GM06990 (cell line): ENCODE measurements at regions not wholly inside any gene's neighbourhood (a gene's known extent, or its start where the extent isn't known, plus 50 kb on each side); places are given as distances from the start of the nearest gene placed in this dataset.

ENCODE experiments used
- DNase-seq: peaks from one replicate; pipeline ENCODE4 v3.0.0-alpha.2; 2011; ENCODE audit not compliant: insufficient read length; ENCODE audit errors: extremely low read depth
- H3K27me3 ChIP-seq: replicated peaks from 2 replicates; pipeline ENCODE4 v1.6.0; 2011; ENCODE audit warnings: low read length; ENCODE audit not compliant: control insufficient read depth, insufficient read depth
- H3K36me3 ChIP-seq: 2 replicates; pipeline ENCODE4 v1.5.1; 2011; ENCODE audit warnings: low read length; ENCODE audit not compliant: control insufficient read depth, insufficient read depth
- H3K4me3 ChIP-seq: replicated peaks from 2 replicates; pipeline ENCODE4 v1.5.1; 2011; ENCODE audit warnings: low read depth, mild to moderate bottlenecking, control low read depth, low read length
- TF ChIP-seq, protein P1 (sequence below): IDR thresholded peaks from 2 replicates; pipeline ENCODE4 v1.5.1; 2011; ENCODE audit warnings: low read length, control low read depth, mild to moderate bottlenecking, inconsistent platforms; ENCODE audit not compliant: insufficient read depth, poor library complexity, severe bottlenecking

DNA sequence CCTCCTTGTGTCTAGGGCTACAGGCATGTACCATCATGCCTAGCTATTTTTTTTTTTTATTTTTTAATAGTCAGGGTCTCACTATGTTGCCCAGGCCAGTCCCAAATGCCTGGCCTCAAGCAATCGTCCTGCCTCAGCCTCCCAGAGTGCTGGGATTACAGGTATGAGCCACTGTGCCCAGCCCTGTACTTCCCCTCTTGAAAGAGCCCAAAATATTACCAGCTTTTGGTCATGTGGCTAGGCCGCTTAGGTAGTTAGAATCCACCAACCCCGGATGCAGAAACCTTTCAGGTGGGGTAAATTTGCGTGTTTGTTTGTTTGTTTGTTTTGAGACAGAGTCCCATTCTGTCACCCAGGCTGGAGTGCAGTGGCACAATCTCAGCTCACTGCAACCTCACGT is 132.8 kb upstream of the C2CD4B start:
- TF ChIP-seq, protein P1, sequence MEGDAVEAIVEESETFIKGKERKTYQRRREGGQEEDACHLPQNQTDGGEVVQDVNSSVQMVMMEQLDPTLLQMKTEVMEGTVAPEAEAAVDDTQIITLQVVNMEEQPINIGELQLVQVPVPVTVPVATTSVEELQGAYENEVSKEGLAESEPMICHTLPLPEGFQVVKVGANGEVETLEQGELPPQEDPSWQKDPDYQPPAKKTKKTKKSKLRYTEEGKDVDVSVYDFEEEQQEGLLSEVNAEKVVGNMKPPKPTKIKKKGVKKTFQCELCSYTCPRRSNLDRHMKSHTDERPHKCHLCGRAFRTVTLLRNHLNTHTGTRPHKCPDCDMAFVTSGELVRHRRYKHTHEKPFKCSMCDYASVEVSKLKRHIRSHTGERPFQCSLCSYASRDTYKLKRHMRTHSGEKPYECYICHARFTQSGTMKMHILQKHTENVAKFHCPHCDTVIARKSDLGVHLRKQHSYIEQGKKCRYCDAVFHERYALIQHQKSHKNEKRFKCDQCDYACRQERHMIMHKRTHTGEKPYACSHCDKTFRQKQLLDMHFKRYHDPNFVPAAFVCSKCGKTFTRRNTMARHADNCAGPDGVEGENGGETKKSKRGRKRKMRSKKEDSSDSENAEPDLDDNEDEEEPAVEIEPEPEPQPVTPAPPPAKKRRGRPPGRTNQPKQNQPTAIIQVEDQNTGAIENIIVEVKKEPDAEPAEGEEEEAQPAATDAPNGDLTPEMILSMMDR: no peak
- Histone ChIP-seq H3K27me3 (no peaks in the 10 kb centered on the region), H3K4me3 (no peak overlapping the region), H3K36me3 (no peaks in the 10 kb centered on the region)
- DNase-seq: no peak

DNA sequence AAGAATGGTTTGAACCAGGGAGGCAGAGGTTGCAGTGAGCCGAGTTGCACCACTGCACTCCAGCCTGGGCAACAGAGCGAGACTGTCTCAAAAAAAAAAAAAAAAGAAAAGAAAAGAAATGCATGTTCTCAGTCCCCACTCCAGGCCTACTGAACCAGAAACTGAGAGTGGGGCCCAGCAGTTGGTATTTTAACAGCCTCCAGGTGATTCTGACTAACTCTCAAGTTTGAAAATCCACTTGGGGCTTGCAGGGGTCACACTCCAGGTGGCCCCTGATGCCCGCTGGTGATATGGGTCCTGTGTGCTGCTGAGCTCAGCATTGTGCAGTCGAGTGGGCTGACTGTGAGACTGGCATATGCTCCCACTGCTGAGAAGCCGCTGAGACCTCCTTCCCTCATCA is 133.7 kb upstream of the C2CD4B start:
- TF ChIP-seq, protein P1: no peak
- no peak for DNase-seq
- no peaks in the 10 kb centered on the region for H3K36me3 ChIP-seq
- H3K4me3 ChIP-seq: no peak overlapping the region
- no peaks in the 10 kb centered on the region for H3K27me3 ChIP-seq

DNA sequence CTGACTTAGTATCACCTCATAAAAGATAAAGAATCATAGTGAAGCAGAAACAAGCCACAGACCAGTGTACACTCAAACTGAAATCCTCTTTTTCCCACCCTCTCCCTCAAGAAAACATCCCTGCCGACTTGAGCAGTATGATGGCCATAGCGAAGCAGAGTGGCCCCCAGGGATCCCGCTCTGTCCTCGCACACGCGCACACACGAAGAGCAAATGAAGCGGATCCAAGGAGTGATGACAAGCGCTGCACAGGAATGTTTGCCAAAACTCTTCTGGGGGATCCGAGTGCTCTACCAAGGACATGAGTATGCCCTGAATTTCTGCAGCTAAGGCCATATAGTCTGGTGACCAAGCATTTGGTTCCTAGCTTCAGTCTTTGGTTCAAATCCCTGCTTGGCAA is 134.5 kb upstream of the C2CD4B start:
- DNase-seq: no peak
- Histone ChIP-seq H3K27me3 (no peaks in the 10 kb centered on the region), H3K36me3 (no peaks in the 10 kb centered on the region), H3K4me3 (no peak overlapping the region)
- TF ChIP-seq, protein P1: no peak

DNA sequence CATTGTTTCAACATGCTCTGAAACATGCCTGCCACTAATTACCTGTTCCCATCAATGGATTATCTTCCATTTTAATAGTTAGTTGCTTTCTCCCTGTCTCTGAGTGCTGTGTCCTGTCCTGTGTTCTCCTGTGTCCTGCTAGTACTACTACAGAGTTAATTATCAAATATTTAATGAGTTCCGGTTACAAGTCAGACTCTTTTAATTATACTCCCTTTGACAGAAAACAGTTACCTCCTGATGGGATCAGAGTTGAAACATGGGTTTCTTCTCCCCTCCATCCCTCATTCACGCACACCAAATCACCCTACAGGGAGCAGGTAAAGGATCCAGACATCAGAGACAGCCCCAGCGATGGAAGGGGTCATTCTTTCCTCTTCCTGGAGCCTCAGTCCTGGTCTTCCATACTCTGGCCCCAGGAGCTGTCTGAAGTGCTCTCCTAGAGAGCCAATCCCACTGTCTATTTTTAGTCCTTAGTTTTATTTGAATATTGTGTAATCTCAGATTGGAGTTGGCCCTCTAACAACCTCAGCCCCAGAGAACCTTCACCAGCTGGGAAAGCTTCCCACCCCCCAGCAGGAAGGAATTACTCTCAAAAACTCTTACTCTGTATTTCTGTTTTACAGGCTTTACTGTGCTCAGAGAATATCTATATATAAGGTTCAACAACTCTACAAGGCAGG is 137.0 kb upstream of the C2CD4B start:
- no peak overlapping the region for H3K4me3 ChIP-seq
- no peaks in the 10 kb centered on the region for H3K36me3 ChIP-seq
- TF ChIP-seq, protein P1: no peak
- H3K27me3 ChIP-seq: no peaks in the 10 kb centered on the region
- no peak for DNase-seq

DNA sequence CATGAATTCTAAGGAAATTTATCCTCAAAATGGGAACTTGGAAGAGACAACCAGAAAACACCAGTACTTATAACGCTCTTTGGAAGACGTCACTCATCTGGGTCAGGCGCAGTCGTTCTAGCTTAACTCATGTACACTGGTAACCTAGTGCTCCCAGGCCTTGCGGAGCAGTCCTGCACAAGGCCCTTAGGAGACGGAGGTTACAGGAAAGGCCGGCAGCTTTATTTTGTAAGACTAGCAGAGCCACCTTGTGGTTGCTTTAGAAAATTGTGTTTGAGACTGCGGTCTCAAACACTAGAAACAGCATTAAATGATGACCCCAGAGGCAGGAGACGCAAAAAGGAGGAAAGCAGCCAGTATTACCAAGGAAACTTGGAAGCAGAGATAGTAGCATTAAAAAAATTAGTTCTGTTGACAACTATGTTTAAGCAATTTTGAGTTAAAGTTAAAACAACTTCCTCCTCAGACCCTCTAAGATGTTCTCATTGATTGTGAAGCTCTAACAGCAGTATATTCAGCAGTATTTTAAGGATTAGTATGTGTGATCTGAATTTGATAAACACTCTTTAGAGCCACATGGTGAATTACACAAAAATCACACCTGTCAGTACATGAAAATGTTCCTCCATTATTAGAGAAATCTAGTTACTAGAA is 141.9 kb upstream of the C2CD4B start:
- no peak for DNase-seq
- TF ChIP-seq, protein P1: peak; percentile 64
- Histone ChIP-seq H3K4me3 (no peak overlapping the region), H3K27me3 (no peaks in the 10 kb centered on the region), H3K36me3 (no peaks in the 10 kb centered on the region)
